ENCODE measurements at regions not wholly inside any gene's neighbourhood (a gene's known extent, or its start where the extent isn't known, plus 50 kb on each side); places are given as distances from the start of the nearest gene placed in this dataset.

GRCh38 chr12:30201301-30202160 is 417.8 kb upstream of the TMTC1 start:
- H3K27me3 ChIP-seq (ENCODE audit: control insufficient read depth in 1 of 2, insufficient read depth in 2 of 2, low read length in 2 of 2), result peaks cover 0 to 14% of the 10 kb centered on the region in 2 donors
- no peak overlapping the region for H3K4me3 ChIP-seq (ENCODE audit: low read depth in 1 of 2, low read length in 2 of 2)
- no peak overlapping the region for H3K27ac ChIP-seq (ENCODE audit: low read depth, low read length)
- no peaks in the 10 kb centered on the region for H3K36me3 ChIP-seq (ENCODE audit: insufficient read depth, low read length)
- H3K4me1 ChIP-seq (ENCODE audit: insufficient read depth, low read length), result no peaks in the 10 kb centered on the region
- no peaks in the 10 kb centered on the region for H3K9me3 ChIP-seq (ENCODE audit: low read length)
- H3K9ac ChIP-seq (ENCODE audit: low read length), result no peak overlapping the region

- peak overlapping the region in 1 of 2 donors; percentile 18 for H3K4me3 ChIP-seq (ENCODE audit: low read depth in 1 of 2, low read length in 2 of 2)
- H3K9me3 ChIP-seq (ENCODE audit: low read length), result no peaks in the 10 kb centered on the region
- H3K27ac ChIP-seq (ENCODE audit: low read depth, low read length), result no peak overlapping the region
- H3K36me3 ChIP-seq (ENCODE audit: insufficient read depth, low read length), result no peaks in the 10 kb centered on the region
- no peak overlapping the region for H3K9ac ChIP-seq (ENCODE audit: low read length)
- H3K4me1 ChIP-seq (ENCODE audit: insufficient read depth, low read length), result no peaks in the 10 kb centered on the region
- peaks cover 0 to 14% of the 10 kb centered on the region in 2 donors for H3K27me3 ChIP-seq (ENCODE audit: control insufficient read depth in 1 of 2, insufficient read depth in 2 of 2, low read length in 2 of 2)
Observed at GRCh38 chr12:30200864-30201263, 417.1 kb upstream of the TMTC1 start.

GRCh38 chr12:30197392-30198057 is 413.8 kb upstream of the TMTC1 start:
- Histone ChIP-seq H3K4me1 (ENCODE audit: insufficient read depth, low read length) (no peaks in the 10 kb centered on the region), H3K9ac (ENCODE audit: low read length) (no peak overlapping the region), H3K9me3 (ENCODE audit: low read length) (no peaks in the 10 kb centered on the region), H3K36me3 (ENCODE audit: insufficient read depth, low read length) (no peaks in the 10 kb centered on the region), H3K4me3 (ENCODE audit: low read depth in 1 of 2, low read length in 2 of 2) (no peak overlapping the region), H3K27me3 (ENCODE audit: control insufficient read depth in 1 of 2, insufficient read depth in 2 of 2, low read length in 2 of 2) (peaks cover 0 to 14% of the 10 kb centered on the region in 2 donors), H3K27ac (ENCODE audit: low read depth, low read length) (no peak overlapping the region)

- H3K36me3 ChIP-seq (ENCODE audit: insufficient read depth, low read length), result no peaks in the 10 kb centered on the region
- H3K9ac ChIP-seq (ENCODE audit: low read length), result no peak overlapping the region
- H3K27me3 ChIP-seq (ENCODE audit: control insufficient read depth in 1 of 2, insufficient read depth in 2 of 2, low read length in 2 of 2), result no peaks in the 10 kb centered on the region
- H3K4me1 ChIP-seq (ENCODE audit: insufficient read depth, low read length), result no peaks in the 10 kb centered on the region
- H3K27ac ChIP-seq (ENCODE audit: low read depth, low read length), result no peak overlapping the region
- H3K4me3 ChIP-seq (ENCODE audit: low read depth in 1 of 2, low read length in 2 of 2), result no peak overlapping the region
- H3K9me3 ChIP-seq (ENCODE audit: low read length), result no peaks in the 10 kb centered on the region
Observed at GRCh38 chr12:30191696-30192455, 408.1 kb upstream of the TMTC1 start.

- H3K36me3 ChIP-seq (ENCODE audit: insufficient read depth, low read length), result no peaks in the 10 kb centered on the region
- H3K27me3 ChIP-seq (ENCODE audit: control insufficient read depth in 1 of 2, insufficient read depth in 2 of 2, low read length in 2 of 2), result no peaks in the 10 kb centered on the region
- no peaks in the 10 kb centered on the region for H3K4me1 ChIP-seq (ENCODE audit: insufficient read depth, low read length)
- no peak overlapping the region for H3K27ac ChIP-seq (ENCODE audit: low read depth, low read length)
- no peaks in the 10 kb centered on the region for H3K9me3 ChIP-seq (ENCODE audit: low read length)
- H3K4me3 ChIP-seq (ENCODE audit: low read depth in 1 of 2, low read length in 2 of 2), result no peak overlapping the region
- no peak overlapping the region for H3K9ac ChIP-seq (ENCODE audit: low read length)
Observed at GRCh38 chr12:30188602-30189326, 405.0 kb upstream of the TMTC1 start.

- Histone ChIP-seq H3K9ac (ENCODE audit: low read length) (no peak overlapping the region), H3K9me3 (ENCODE audit: low read length) (no peaks in the 10 kb centered on the region), H3K4me1 (ENCODE audit: insufficient read depth, low read length) (no peaks in the 10 kb centered on the region), H3K4me3 (ENCODE audit: low read depth in 1 of 2, low read length in 2 of 2) (no peak overlapping the region), H3K27me3 (ENCODE audit: control insufficient read depth in 1 of 2, insufficient read depth in 2 of 2, low read length in 2 of 2) (no peaks in the 10 kb centered on the region), H3K36me3 (ENCODE audit: insufficient read depth, low read length) (no peaks in the 10 kb centered on the region), H3K27ac (ENCODE audit: low read depth, low read length) (no peak overlapping the region)
Observed at GRCh38 chr12:30187426-30187825, 403.7 kb upstream of the TMTC1 start.

- Histone ChIP-seq H3K27ac (ENCODE audit: low read depth, low read length) (no peak overlapping the region), H3K9ac (ENCODE audit: low read length) (no peak overlapping the region), H3K36me3 (ENCODE audit: insufficient read depth, low read length) (no peaks in the 10 kb centered on the region), H3K27me3 (ENCODE audit: control insufficient read depth in 1 of 2, insufficient read depth in 2 of 2, low read length in 2 of 2) (no peaks in the 10 kb centered on the region), H3K4me3 (ENCODE audit: low read depth in 1 of 2, low read length in 2 of 2) (no peak overlapping the region), H3K4me1 (ENCODE audit: insufficient read depth, low read length) (no peaks in the 10 kb centered on the region), H3K9me3 (ENCODE audit: low read length) (no peaks in the 10 kb centered on the region)
Observed at GRCh38 chr12:30181334-30181733, 397.6 kb upstream of the TMTC1 start.

- Histone ChIP-seq H3K9ac (ENCODE audit: low read length) (no peak overlapping the region), H3K27ac (ENCODE audit: low read depth, low read length) (no peak overlapping the region), H3K27me3 (ENCODE audit: control insufficient read depth in 1 of 2, insufficient read depth in 2 of 2, low read length in 2 of 2) (no peaks in the 10 kb centered on the region), H3K4me3 (ENCODE audit: low read depth in 1 of 2, low read length in 2 of 2) (no peak overlapping the region), H3K9me3 (ENCODE audit: low read length) (no peaks in the 10 kb centered on the region), H3K36me3 (ENCODE audit: insufficient read depth, low read length) (no peaks in the 10 kb centered on the region), H3K4me1 (ENCODE audit: insufficient read depth, low read length) (no peaks in the 10 kb centered on the region)
Observed at GRCh38 chr12:30180602-30181001, 396.9 kb upstream of the TMTC1 start.

- no peak overlapping the region for H3K27ac ChIP-seq (ENCODE audit: low read depth, low read length)
Observed at GRCh38 chr12:30178916-30179315, 395.2 kb upstream of the TMTC1 start.

GRCh38 chr12:30169839-30170591 is 386.3 kb upstream of the TMTC1 start:
- Histone ChIP-seq H3K4me1 (ENCODE audit: insufficient read depth, low read length) (no peaks in the 10 kb centered on the region), H3K36me3 (ENCODE audit: insufficient read depth, low read length) (no peaks in the 10 kb centered on the region), H3K27me3 (ENCODE audit: control insufficient read depth in 1 of 2, insufficient read depth in 2 of 2, low read length in 2 of 2) (peaks cover 0 to 20% of the 10 kb centered on the region in 2 donors), H3K27ac (ENCODE audit: low read depth, low read length) (no peak overlapping the region), H3K4me3 (ENCODE audit: low read depth in 1 of 2, low read length in 2 of 2) (no peak overlapping the region), H3K9me3 (ENCODE audit: low read length) (no peaks in the 10 kb centered on the region), H3K9ac (ENCODE audit: low read length) (no peak overlapping the region)

More at GRCh38 chr12:30178916-30179315, 395.2 kb upstream of the TMTC1 start:
- H3K4me3 ChIP-seq (ENCODE audit: low read depth in 1 of 2, low read length in 2 of 2), result no peak overlapping the region
- H3K27me3 ChIP-seq (ENCODE audit: control insufficient read depth in 1 of 2, insufficient read depth in 2 of 2, low read length in 2 of 2), result no peaks in the 10 kb centered on the region
- no peak overlapping the region for H3K9ac ChIP-seq (ENCODE audit: low read length)
- H3K9me3 ChIP-seq (ENCODE audit: low read length), result no peaks in the 10 kb centered on the region
- no peaks in the 10 kb centered on the region for H3K4me1 ChIP-seq (ENCODE audit: insufficient read depth, low read length)
- no peaks in the 10 kb centered on the region for H3K36me3 ChIP-seq (ENCODE audit: insufficient read depth, low read length)

Data from muscle layer of colon (tissue), 2 donors.